SK-N-SH treated with all-trans-retinoic acid at 6 μM for 48 hours (cell line): ENCODE measurements at regions not wholly inside any gene's neighbourhood (a gene's known extent, or its start where the extent isn't known, plus 50 kb on each side); places are given as distances from the start of the nearest gene placed in this dataset.

Source experiments
- ATAC-seq: fragments of 200-7000 bp; cut with Tn5 transposase; 3 replicates; pipeline ENCODE4 v1.9.1; 2020; ENCODE audit warnings: mild to moderate bottlenecking, moderate library complexity
- ARNTL ChIP-seq: fragments of 450-650 bp; formaldehyde crosslinking; IDR thresholded peaks from 2 replicates; pipeline ENCODE4 v1.5.0; 2020; ENCODE audit warnings: low read depth, mild to moderate bottlenecking, moderate library complexity, borderline replicate concordance
- BACH2 ChIP-seq: fragments of 250-450 bp; sonication (Bioruptor Pico); IDR thresholded peaks from 2 replicates; pipeline ENCODE4 v1.9.0; 2021; ENCODE audit warnings: mild to moderate bottlenecking, borderline replicate concordance
- CSDC2 ChIP-seq: fragments of 250-450 bp; sonication (Bioruptor Pico); IDR thresholded peaks from 2 replicates; pipeline ENCODE4 v1.5.0; 2020; ENCODE audit warnings: mild to moderate bottlenecking, moderate library complexity
- ESRRG ChIP-seq: fragments of 250-450 bp; sonication (Bioruptor Pico); IDR thresholded peaks from 2 replicates; pipeline ENCODE4 v1.6.1; 2021; ENCODE audit warnings: mild to moderate bottlenecking
- GLIS3 ChIP-seq: fragments of 250-450 bp; sonication (Bioruptor Pico); IDR thresholded peaks from 2 replicates; pipeline ENCODE4 v1.5.0; 2020; ENCODE audit warnings: mild to moderate bottlenecking, moderate library complexity
- ISL1 ChIP-seq: fragments of 250-450 bp; sonication (Bioruptor Pico); IDR thresholded peaks from 2 replicates; pipeline ENCODE4 v2.1.2; 2022; ENCODE audit warnings: mild to moderate bottlenecking, moderate library complexity
- OSR1 ChIP-seq: fragments of 250-450 bp; sonication (Bioruptor Pico); IDR thresholded peaks from 2 replicates; pipeline ENCODE4 v1.8.0; 2022; ENCODE audit warnings: moderate library complexity, mild to moderate bottlenecking, inconsistent platforms
- PPARA ChIP-seq: fragments of 250-450 bp; sonication (Bioruptor Pico); IDR thresholded peaks from 2 replicates; pipeline ENCODE4 v1.5.0; 2020; ENCODE audit warnings: mild to moderate bottlenecking, borderline replicate concordance
- RARB ChIP-seq: fragments of 250-450 bp; sonication (Bioruptor Pico); IDR thresholded peaks from 2 replicates; pipeline ENCODE4 v1.8.0; 2021; ENCODE audit warnings: mild to moderate bottlenecking, moderate library complexity
- SNAI2 ChIP-seq: fragments of 250-450 bp; sonication (Bioruptor Pico); IDR thresholded peaks from 2 replicates; pipeline ENCODE4 v1.5.0; 2020; ENCODE audit warnings: mild to moderate bottlenecking, moderate library complexity
- TCF4 ChIP-seq: fragments of 250-450 bp; sonication (Bioruptor Pico); IDR thresholded peaks from 2 replicates; pipeline ENCODE4 v1.8.0; 2021; ENCODE audit warnings: mild to moderate bottlenecking, moderate library complexity, borderline replicate concordance
- TOX ChIP-seq: fragments of 250-450 bp; sonication (Bioruptor Pico); IDR thresholded peaks from 2 replicates; pipeline ENCODE4 v1.8.0; 2021; ENCODE audit warnings: mild to moderate bottlenecking, moderate library complexity, borderline replicate concordance
- ZC3H10 ChIP-seq: fragments of 250-450 bp; sonication (Bioruptor Pico); IDR thresholded peaks from 2 replicates; pipeline ENCODE4 v1.5.1; 2021; ENCODE audit warnings: mild to moderate bottlenecking, moderate library complexity
- ZFP3 ChIP-seq: fragments of 250-450 bp; sonication (Bioruptor Pico); IDR thresholded peaks from 2 replicates; pipeline ENCODE4 v1.5.0; 2020; ENCODE audit warnings: mild to moderate bottlenecking, moderate library complexity
- ZFP30 ChIP-seq: fragments of 450-650 bp; formaldehyde crosslinking; IDR thresholded peaks from 2 replicates; pipeline ENCODE4 v1.5.0; 2022; ENCODE audit warnings: mild to moderate bottlenecking, moderate library complexity
- ZNF565 ChIP-seq: fragments of 450-650 bp; formaldehyde crosslinking; conservative IDR thresholded peaks from 2 replicates; pipeline ENCODE4 v1.5.0; 2020; ENCODE audit warnings: low read depth, mild to moderate bottlenecking, moderate library complexity
- ZNF70 ChIP-seq: fragments of 450-650 bp; formaldehyde crosslinking; IDR thresholded peaks from 2 replicates; pipeline ENCODE4 v1.5.0; 2020; ENCODE audit warnings: mild to moderate bottlenecking, moderate library complexity
- ZNF8 ChIP-seq: fragments of 450-650 bp; formaldehyde crosslinking; IDR thresholded peaks from 2 replicates; pipeline ENCODE4 v1.5.0; 2020; ENCODE audit warnings: mild to moderate bottlenecking, moderate library complexity
- TF ChIP-seq, protein P1 (sequence below): fragments of 250-450 bp; sonication (Bioruptor Pico); IDR thresholded peaks from 2 replicates; pipeline ENCODE4 v1.5.0; 2020; ENCODE audit warnings: mild to moderate bottlenecking, moderate library complexity
- TF ChIP-seq, protein P2 (sequence below): fragments of 250-450 bp; sonication (Bioruptor Pico); IDR thresholded peaks from 2 replicates; pipeline ENCODE4 v1.8.0; 2020; ENCODE audit warnings: mild to moderate bottlenecking, moderate library complexity, borderline replicate concordance
- TF ChIP-seq, protein P3 (sequence below): fragments of 250-450 bp; sonication (Bioruptor Pico); IDR thresholded peaks from 2 replicates; pipeline ENCODE4 v1.8.0; 2021; ENCODE audit warnings: low read depth, mild to moderate bottlenecking, moderate library complexity, borderline replicate concordance
- TF ChIP-seq, protein P4 (sequence below): fragments of 250-450 bp; sonication (Bioruptor Pico); IDR thresholded peaks from 2 replicates; pipeline ENCODE4 v1.5.1; 2020; ENCODE audit warnings: low read depth, mild to moderate bottlenecking, moderate library complexity

DNA sequence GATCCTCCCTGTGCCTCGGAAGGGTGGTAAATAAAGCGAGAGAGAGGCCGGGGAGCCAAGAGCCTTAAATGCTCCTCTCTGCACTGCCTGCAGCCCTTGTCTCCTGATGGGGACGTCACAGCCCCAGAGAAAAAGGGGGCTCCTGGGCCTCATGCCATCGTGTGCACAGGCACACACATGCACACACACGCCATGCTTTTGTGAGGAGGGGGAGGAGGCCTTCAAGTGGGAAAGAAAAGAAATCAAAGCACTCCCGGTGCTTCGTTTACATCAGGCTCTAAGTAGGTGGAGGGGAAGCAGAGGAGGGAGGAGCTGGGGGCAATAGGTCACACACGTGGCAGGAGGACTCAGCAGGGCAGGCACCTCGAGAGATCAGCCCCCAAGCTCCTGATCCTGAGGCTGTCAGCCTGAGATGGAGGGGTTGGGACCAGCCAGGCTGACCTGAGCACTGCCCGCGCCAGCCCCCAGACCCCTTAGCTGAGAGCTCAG, 68.2 kb upstream of the NECTIN1 start:
- no peak for ATAC-seq
- no peak for TF ChIP-seq CSDC2 (CRISPR knock-in tag)
- TF ChIP-seq, all 23 proteins: peak for 0

DNA sequence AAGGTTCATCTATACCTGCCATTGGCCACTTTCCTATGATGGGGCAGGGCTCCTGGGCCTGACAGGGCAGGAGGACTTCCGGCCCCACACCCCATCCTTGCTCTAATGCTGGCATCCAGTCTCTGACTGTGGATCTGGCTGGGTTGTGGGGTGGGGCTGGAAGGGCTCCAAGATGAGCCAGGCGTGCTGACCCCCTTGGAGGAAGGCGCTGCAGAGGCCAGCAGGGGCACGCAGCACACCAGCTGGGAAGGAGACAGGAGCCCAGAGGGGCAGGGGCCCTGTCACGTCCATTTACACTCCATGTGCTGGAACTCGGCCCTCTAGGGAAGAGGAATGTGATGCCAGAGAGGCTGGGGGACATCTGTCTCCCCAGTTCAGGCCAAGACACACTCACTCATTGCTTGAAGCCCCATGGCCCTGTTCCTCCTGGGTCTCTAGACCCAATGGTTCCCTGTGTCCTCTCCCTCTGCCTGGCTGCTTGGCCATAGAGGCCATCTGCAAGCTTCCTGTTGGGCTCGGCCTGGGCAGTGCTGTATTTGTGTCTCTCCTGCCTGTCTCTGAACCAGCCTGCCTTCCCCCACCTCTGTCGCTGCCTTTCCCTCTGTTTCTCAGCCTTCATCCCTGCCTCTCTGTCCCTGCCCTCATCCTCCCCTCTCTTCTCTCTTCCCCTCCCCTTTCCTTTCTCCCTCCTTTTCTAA, 67.5 kb upstream of the NECTIN1 start:
- no peak for ATAC-seq
- TF ChIP-seq ZNF70 (no peak), GLIS3 (CRISPR knock-in tag) (no peak), CSDC2 (CRISPR knock-in tag) (no peak), TCF4 (CRISPR knock-in tag) (no peak), ZC3H10 (CRISPR knock-in tag) (no peak), ISL1 (CRISPR knock-in tag) (no peak), ARNTL (no peak), OSR1 (CRISPR knock-in tag) (no peak), ZNF8 (no peak), PPARA (CRISPR knock-in tag) (no peak)
- TF ChIP-seq, protein P1, sequence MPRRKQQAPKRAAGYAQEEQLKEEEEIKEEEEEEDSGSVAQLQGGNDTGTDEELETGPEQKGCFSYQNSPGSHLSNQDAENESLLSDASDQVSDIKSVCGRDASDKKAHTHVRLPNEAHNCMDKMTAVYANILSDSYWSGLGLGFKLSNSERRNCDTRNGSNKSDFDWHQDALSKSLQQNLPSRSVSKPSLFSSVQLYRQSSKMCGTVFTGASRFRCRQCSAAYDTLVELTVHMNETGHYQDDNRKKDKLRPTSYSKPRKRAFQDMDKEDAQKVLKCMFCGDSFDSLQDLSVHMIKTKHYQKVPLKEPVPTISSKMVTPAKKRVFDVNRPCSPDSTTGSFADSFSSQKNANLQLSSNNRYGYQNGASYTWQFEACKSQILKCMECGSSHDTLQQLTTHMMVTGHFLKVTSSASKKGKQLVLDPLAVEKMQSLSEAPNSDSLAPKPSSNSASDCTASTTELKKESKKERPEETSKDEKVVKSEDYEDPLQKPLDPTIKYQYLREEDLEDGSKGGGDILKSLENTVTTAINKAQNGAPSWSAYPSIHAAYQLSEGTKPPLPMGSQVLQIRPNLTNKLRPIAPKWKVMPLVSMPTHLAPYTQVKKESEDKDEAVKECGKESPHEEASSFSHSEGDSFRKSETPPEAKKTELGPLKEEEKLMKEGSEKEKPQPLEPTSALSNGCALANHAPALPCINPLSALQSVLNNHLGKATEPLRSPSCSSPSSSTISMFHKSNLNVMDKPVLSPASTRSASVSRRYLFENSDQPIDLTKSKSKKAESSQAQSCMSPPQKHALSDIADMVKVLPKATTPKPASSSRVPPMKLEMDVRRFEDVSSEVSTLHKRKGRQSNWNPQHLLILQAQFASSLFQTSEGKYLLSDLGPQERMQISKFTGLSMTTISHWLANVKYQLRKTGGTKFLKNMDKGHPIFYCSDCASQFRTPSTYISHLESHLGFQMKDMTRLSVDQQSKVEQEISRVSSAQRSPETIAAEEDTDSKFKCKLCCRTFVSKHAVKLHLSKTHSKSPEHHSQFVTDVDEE, result no peak
- TF ChIP-seq, all 23 proteins: peak for 0

DNA sequence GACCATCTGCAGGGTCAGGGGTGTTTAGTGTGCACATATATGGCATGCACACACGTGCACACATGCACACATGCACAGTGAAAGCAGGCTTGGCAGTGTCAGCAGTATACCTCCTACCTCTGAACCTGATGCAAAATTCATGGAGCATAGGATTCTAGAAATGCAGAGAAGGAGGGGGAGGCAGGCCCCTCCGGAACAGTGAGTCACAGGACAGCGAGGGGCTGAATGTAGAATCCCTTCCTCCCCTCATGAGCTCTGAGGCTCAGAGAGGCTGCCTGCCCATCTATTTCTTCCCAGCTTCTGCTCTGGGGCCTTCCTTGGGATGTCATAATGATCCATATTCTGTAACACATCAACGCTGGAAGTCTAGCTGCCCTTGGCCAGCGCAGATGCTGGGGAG, 66.7 kb upstream of the NECTIN1 start:
- no peak for ATAC-seq
- TF ChIP-seq ZC3H10 (CRISPR knock-in tag), result no peak
- TF ChIP-seq ISL1 (CRISPR knock-in tag), result no peak
- TF ChIP-seq ARNTL, result no peak
- TF ChIP-seq GLIS3 (CRISPR knock-in tag), result no peak
- TF ChIP-seq ZNF8, result no peak
- TF ChIP-seq, protein P2, sequence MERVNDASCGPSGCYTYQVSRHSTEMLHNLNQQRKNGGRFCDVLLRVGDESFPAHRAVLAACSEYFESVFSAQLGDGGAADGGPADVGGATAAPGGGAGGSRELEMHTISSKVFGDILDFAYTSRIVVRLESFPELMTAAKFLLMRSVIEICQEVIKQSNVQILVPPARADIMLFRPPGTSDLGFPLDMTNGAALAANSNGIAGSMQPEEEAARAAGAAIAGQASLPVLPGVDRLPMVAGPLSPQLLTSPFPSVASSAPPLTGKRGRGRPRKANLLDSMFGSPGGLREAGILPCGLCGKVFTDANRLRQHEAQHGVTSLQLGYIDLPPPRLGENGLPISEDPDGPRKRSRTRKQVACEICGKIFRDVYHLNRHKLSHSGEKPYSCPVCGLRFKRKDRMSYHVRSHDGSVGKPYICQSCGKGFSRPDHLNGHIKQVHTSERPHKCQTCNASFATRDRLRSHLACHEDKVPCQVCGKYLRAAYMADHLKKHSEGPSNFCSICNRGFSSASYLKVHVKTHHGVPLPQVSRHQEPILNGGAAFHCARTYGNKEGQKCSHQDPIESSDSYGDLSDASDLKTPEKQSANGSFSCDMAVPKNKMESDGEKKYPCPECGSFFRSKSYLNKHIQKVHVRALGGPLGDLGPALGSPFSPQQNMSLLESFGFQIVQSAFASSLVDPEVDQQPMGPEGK (CRISPR knock-in tag), result no peak
- no peak for TF ChIP-seq OSR1 (CRISPR knock-in tag)
- no peak for TF ChIP-seq TOX (CRISPR knock-in tag)
- TF ChIP-seq, protein P3, sequence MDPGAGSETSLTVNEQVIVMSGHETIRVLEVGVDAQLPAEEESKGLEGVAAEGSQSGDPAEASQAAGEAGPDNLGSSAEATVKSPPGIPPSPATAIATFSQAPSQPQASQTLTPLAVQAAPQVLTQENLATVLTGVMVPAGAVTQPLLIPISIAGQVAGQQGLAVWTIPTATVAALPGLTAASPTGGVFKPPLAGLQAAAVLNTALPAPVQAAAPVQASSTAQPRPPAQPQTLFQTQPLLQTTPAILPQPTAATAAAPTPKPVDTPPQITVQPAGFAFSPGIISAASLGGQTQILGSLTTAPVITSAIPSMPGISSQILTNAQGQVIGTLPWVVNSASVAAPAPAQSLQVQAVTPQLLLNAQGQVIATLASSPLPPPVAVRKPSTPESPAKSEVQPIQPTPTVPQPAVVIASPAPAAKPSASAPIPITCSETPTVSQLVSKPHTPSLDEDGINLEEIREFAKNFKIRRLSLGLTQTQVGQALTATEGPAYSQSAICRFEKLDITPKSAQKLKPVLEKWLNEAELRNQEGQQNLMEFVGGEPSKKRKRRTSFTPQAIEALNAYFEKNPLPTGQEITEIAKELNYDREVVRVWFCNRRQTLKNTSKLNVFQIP (CRISPR knock-in tag), result no peak
- TF ChIP-seq ESRRG (CRISPR knock-in tag), result no peak
- TF ChIP-seq, protein P4, sequence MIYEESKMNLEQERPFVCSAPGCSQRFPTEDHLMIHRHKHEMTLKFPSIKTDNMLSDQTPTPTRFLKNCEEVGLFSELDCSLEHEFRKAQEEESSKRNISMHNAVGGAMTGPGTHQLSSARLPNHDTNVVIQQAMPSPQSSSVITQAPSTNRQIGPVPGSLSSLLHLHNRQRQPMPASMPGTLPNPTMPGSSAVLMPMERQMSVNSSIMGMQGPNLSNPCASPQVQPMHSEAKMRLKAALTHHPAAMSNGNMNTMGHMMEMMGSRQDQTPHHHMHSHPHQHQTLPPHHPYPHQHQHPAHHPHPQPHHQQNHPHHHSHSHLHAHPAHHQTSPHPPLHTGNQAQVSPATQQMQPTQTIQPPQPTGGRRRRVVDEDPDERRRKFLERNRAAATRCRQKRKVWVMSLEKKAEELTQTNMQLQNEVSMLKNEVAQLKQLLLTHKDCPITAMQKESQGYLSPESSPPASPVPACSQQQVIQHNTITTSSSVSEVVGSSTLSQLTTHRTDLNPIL (CRISPR knock-in tag), result no peak
- no peak for TF ChIP-seq RARB

DNA sequence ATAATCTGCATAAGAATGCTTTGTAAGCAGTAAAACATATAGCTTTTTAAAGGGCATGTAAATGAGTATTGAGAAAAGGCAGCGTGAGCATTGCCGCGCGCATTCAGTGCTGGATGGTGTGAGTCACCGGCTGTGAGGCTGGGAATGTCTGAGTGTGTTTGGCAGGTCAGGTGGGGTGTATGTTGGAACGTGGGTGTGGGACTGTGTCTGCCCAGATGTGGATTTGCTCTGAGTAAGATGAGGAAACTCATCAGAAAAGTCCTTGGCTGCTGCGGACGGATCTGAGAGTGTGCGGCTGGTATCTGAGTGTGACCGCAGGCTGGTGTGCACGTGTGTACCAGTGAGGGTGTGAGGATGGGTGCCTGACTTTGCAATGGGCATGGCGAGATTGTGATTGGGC, 66.2 kb upstream of the NECTIN1 start:
- no peak for ATAC-seq
- no peak for TF ChIP-seq ARNTL
- no peak for TF ChIP-seq SNAI2
- no peak for TF ChIP-seq GLIS3 (CRISPR knock-in tag)
- no peak for TF ChIP-seq CSDC2 (CRISPR knock-in tag)
- TF ChIP-seq TCF4 (CRISPR knock-in tag), result no peak
- no peak for TF ChIP-seq BACH2
- no peak for TF ChIP-seq OSR1 (CRISPR knock-in tag)
- TF ChIP-seq ZFP3 (CRISPR knock-in tag), result no peak
- TF ChIP-seq ZNF70, result no peak
- no peak for TF ChIP-seq RARB
- TF ChIP-seq ISL1 (CRISPR knock-in tag), result no peak
- TF ChIP-seq ZNF565 (CRISPR knock-in tag), result no peak
- TF ChIP-seq ESRRG (CRISPR knock-in tag), result no peak
- no peak for TF ChIP-seq PPARA (CRISPR knock-in tag)
- TF ChIP-seq, protein P4 (CRISPR knock-in tag), result no peak
- no peak for TF ChIP-seq ZFP30 (CRISPR knock-in tag)
- TF ChIP-seq, protein P1, result no peak
- TF ChIP-seq, all 23 proteins: peak for 0
